ENCODE measurements at regions not wholly inside any gene's neighbourhood (a gene's known extent, or its start where the extent isn't known, plus 50 kb on each side); places are given as distances from the start of the nearest gene placed in this dataset.

DNA sequence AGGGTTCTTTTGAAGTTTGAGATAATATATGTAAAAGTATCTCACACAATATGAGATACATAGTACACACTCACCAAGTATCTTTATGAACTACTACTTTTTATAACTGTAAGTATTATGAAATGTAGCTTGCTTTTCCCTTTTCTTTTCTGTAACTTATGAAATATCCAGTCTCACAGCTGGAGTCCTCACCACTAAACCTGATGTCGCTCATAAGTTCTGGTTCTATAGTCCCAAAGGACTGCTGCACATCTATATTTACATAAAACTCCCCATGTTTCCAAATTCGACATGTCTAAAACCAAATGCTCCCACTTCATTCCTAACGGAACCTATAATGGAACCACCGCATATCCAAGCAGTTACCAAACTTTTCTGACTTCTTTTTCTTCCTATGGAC, 186.5 kb upstream of the SLC7A11 start:
- Histone ChIP-seq H3K9me1 (replicated peaks; ENCODE audit: control insufficient read depth, extremely low read depth, insufficient read depth, low read length) (no peaks in the 10 kb centered on the region), H3K4me2 (ENCODE audit: insufficient read depth, low read length) (no peak overlapping the region), H2AFZ (ENCODE audit: low read depth, low read length) (no peak overlapping the region), H4K20me1 (replicated peaks; ENCODE audit: control insufficient read depth, extremely low read depth, insufficient read depth, low read length) (no peaks in the 10 kb centered on the region), H3K4me3 (replicated peaks in 1 of 3; ENCODE audit: insufficient read depth in 1 of 3, low read depth in 1 of 3, low read length in 3 of 3) (no peak overlapping the region), H3K9me3 (replicated peaks; ENCODE audit: control insufficient read depth, insufficient read depth, low read length) (no peaks in the 10 kb centered on the region), H3K36me3 (ENCODE audit: control insufficient read depth in 2 of 2, extremely low read depth in 1 of 2, insufficient read depth in 2 of 2, low read length in 2 of 2) (no peaks in the 10 kb centered on the region), H3K4me1 (ENCODE audit: control insufficient read depth, extremely low read depth, insufficient read depth, low read length) (no peaks in the 10 kb centered on the region), H3K9ac (replicated peaks; ENCODE audit: extremely low read depth, insufficient read depth, low read length) (no peak overlapping the region), H3K79me2 (ENCODE audit: control insufficient read depth, insufficient read depth, low read length) (no peaks in the 10 kb centered on the region), H3K27me3 (ENCODE audit: control insufficient read depth in 2 of 2, insufficient read depth in 2 of 2, low read length in 2 of 2) (no peaks in the 10 kb centered on the region), H3K27ac (ENCODE audit: insufficient read depth, low read depth, low read length) (no peak overlapping the region)
- intact Hi-C loops (cut with micrococcal nuclease) (no loop called here), dilution Hi-C loops (cut with MboI; ENCODE audit: extremely low pct_ligation_motif_present, low sequenced_read_pairs) (no loop called here)
- FAIRE-seq (no peak), DNase-seq (ENCODE audit: low read depth, low spot score) (no peak)
- no TSS peak for BruUV-seq (replicated peaks)
- POLR2A ChIA-PET: no interaction called here
- CTCF ChIA-PET: no interaction called here
- TF ChIP-seq JUN (IDR thresholded peaks at IDR 0.05; ENCODE audit: borderline replicate concordance, insufficient read depth, insufficient read length, low read depth): no peak
- no peak for TF ChIP-seq POLR2AphosphoS5 (IDR thresholded peaks at IDR 0.05; ENCODE audit: insufficient read depth, low read depth, low read length)
- no peak for TF ChIP-seq POLR2A (IDR thresholded peaks at IDR 0.05; ENCODE audit: low read depth, low read length)
- no peak for TF ChIP-seq EZH2 (IDR thresholded peaks at IDR 0.05; ENCODE audit: borderline replicate concordance, low read depth, low read length, severe bottlenecking)
- no peak for TF ChIP-seq MYC (IDR thresholded peaks at IDR 0.05; ENCODE audit: low read depth, low read length)
- no peak for TF ChIP-seq FOS (IDR thresholded peaks at IDR 0.05; ENCODE audit: borderline replicate concordance, insufficient read depth, low read length)
- TF ChIP-seq GATA2 (IDR thresholded peaks at IDR 0.05; ENCODE audit: insufficient read depth, insufficient read length, low read depth, low read length): no peak
- no peak for TF ChIP-seq MAX (IDR thresholded peaks at IDR 0.05; ENCODE audit: insufficient read depth, insufficient read length)
- no peak for TF ChIP-seq CTCF (IDR thresholded peaks at IDR 0.05; ENCODE audit: extremely low read depth in 1 of 2, insufficient read depth in 1 of 2, low read depth in 1 of 2, low read length in 2 of 2)
